Endothelial cell of umbilical vein (primary cell): ENCODE measurements at regions not wholly inside any gene's neighbourhood (a gene's known extent, or its start where the extent isn't known, plus 50 kb on each side); places are given as distances from the start of the nearest gene placed in this dataset.

ENCODE experiments used
- BruUV-seq: library from RNA; stranded (reverse); fragments of 400-500 nt; replicated peaks from 2 replicates; lab custom pipeline; 2021; lab: Mats Ljungman, UMichigan
- CTCF ChIA-PET: fragments of 300-600, 350-600 bp; sonication (Branson Sonifier 250); formaldehyde crosslinking; loops from one replicate; lab custom pipeline; 2021; ENCODE audit warnings: antibody characterized with exemption, inconsistent platforms; lab: Charles Lee
- POLR2A ChIA-PET: fragments of 300-600, 350-600 bp; sonication (Branson Sonifier 250); formaldehyde crosslinking; loops from one replicate; lab custom pipeline; 2021; ENCODE audit warnings: antibody characterized with exemption, inconsistent platforms; lab: Charles Lee
- DNase-seq: peaks from one replicate; pipeline ENCODE4 v3.0.0-alpha.2; 2011; ENCODE audit warnings: low read depth, low spot score
- FAIRE-seq: peaks from 2 replicates; lab custom pipeline; 2011; peaks lifted over from hg19 to GRCh38; lab: Jason Lieb, UNC
- H2AFZ ChIP-seq: 2 replicates; pipeline ENCODE4 v1.6.0; 2012; ENCODE audit warnings: low read depth, low read length, control low read depth, inconsistent platforms
- H3K27ac ChIP-seq: 2 replicates; pipeline ENCODE4 v1.5.1; 2011; ENCODE audit warnings: low read depth, mild to moderate bottlenecking, control low read depth, low read length, moderate library complexity; ENCODE audit not compliant: insufficient read depth
- H3K27me3 ChIP-seq, 2 experiments: 2 replicates each; pipeline versions ENCODE4 v1.6.0 to v1.6.1; 2011; ENCODE audit warnings: low read length in 2 of 2, mixed read lengths in 1 of 2; ENCODE audit not compliant: control insufficient read depth in 2 of 2, insufficient read depth in 2 of 2
- H3K36me3 ChIP-seq, 2 experiments: 2 replicates in 1 of 2; 3 replicates in 1 of 2; pipeline ENCODE4 v1.5.1; 2011; ENCODE audit warnings: low read length in 2 of 2, mild to moderate bottlenecking in 1 of 2, moderate library complexity in 1 of 2; ENCODE audit not compliant: control insufficient read depth in 2 of 2, insufficient read depth in 2 of 2; ENCODE audit errors: extremely low read depth in 1 of 2
- H3K4me1 ChIP-seq: 3 replicates; pipeline ENCODE4 v1.5.1; 2011; ENCODE audit warnings: mild to moderate bottlenecking, low read length; ENCODE audit not compliant: control insufficient read depth, insufficient read depth; ENCODE audit errors: extremely low read depth
- H3K4me2 ChIP-seq: 2 replicates; pipeline ENCODE4 v1.6.1; 2011; ENCODE audit warnings: low read length, control low read depth, mixed read lengths; ENCODE audit not compliant: insufficient read depth
- H3K4me3 ChIP-seq, 3 experiments: fragments of 200-600 bp in 1 of 3; sonication (generic), shearing (Covaris generic) in 1 of 3; replicated peaks in 1 of 3; 2 replicates each; pipeline ENCODE4 v1.5.1; 2011 to 2016; ENCODE audit warnings: control low read depth in 3 of 3, low read length in 3 of 3, mild to moderate bottlenecking in 2 of 3, inconsistent platforms in 1 of 3, low read depth in 1 of 3, moderate library complexity in 1 of 3; ENCODE audit not compliant: insufficient read depth in 1 of 3
- H3K79me2 ChIP-seq: 2 replicates; pipeline ENCODE4 v1.6.0; 2012; ENCODE audit warnings: low read length, inconsistent platforms; ENCODE audit not compliant: control insufficient read depth, insufficient read depth
- H3K9ac ChIP-seq: replicated peaks from 2 replicates; pipeline ENCODE3; 2011; ENCODE audit warnings: low read length, control low read depth; ENCODE audit not compliant: insufficient read depth; ENCODE audit errors: extremely low read depth
- H3K9me1 ChIP-seq: replicated peaks from 3 replicates; pipeline ENCODE4 v1.6.0; 2011; ENCODE audit warnings: mild to moderate bottlenecking, low read length; ENCODE audit not compliant: control insufficient read depth, insufficient read depth; ENCODE audit errors: extremely low read depth
- H3K9me3 ChIP-seq: replicated peaks from 2 replicates; pipeline ENCODE4 v1.5.1; 2012; ENCODE audit warnings: low read length, inconsistent platforms; ENCODE audit not compliant: control insufficient read depth, insufficient read depth
- H4K20me1 ChIP-seq: replicated peaks from 2 replicates; pipeline ENCODE3; 2011; ENCODE audit warnings: mild to moderate bottlenecking, low read length; ENCODE audit not compliant: control insufficient read depth, insufficient read depth; ENCODE audit errors: extremely low read depth
- CTCF ChIP-seq, 2 donors: IDR thresholded peaks; 1 replicate in 1 of 2; 2 replicates in 1 of 2; pipeline ENCODE4 v1.5.1; 2011; ENCODE audit warnings: low read length in 2 of 2, mild to moderate bottlenecking in 2 of 2, moderate library complexity in 2 of 2, control low read depth in 1 of 2, inconsistent platforms in 1 of 2, low read depth in 1 of 2; ENCODE audit not compliant: insufficient read depth in 1 of 2; ENCODE audit errors: extremely low read depth in 1 of 2
- EZH2 ChIP-seq: IDR thresholded peaks from 2 replicates; pipeline ENCODE4 v1.6.1; 2012; ENCODE audit warnings: borderline replicate concordance, low read depth, mild to moderate bottlenecking, moderate library complexity, low read length, inconsistent platforms; ENCODE audit not compliant: severe bottlenecking
- FOS ChIP-seq: IDR thresholded peaks from 2 replicates; pipeline ENCODE4 v1.6.1; 2011; ENCODE audit warnings: mild to moderate bottlenecking, low read length, moderate library complexity, borderline replicate concordance; ENCODE audit not compliant: insufficient read depth
- GATA2 ChIP-seq: IDR thresholded peaks from 2 replicates; pipeline ENCODE4 v1.7.0; 2011; ENCODE audit warnings: low read depth, mild to moderate bottlenecking, moderate library complexity, mixed read lengths, low read length; ENCODE audit not compliant: insufficient read length, insufficient read depth
- JUN ChIP-seq: IDR thresholded peaks from 2 replicates; pipeline ENCODE4 v1.6.1; 2011; ENCODE audit warnings: borderline replicate concordance, low read depth; ENCODE audit not compliant: insufficient read length, insufficient read depth
- MAX ChIP-seq: IDR thresholded peaks from 2 replicates; pipeline ENCODE4 v1.6.1; 2011; ENCODE audit not compliant: insufficient read depth, insufficient read length
- MYC ChIP-seq: IDR thresholded peaks from one replicate; pipeline ENCODE4 v1.6.1; 2011; ENCODE audit warnings: mild to moderate bottlenecking, low read depth, low read length
- POLR2A ChIP-seq: IDR thresholded peaks from 2 replicates; pipeline ENCODE4 v1.6.1; 2012; ENCODE audit warnings: low read depth, mild to moderate bottlenecking, control low read depth, low read length
- POLR2AphosphoS5 ChIP-seq: IDR thresholded peaks from 2 replicates; pipeline ENCODE4 v1.6.1; 2012; ENCODE audit warnings: low read depth, mild to moderate bottlenecking, control low read depth, low read length, moderate library complexity; ENCODE audit not compliant: insufficient read depth
- dilution Hi-C: fragments of 300-500 bp; cut with MboI; formaldehyde crosslinking; loops from one replicate; pipeline ENCODE4 v1.15.0; 2019; ENCODE audit warnings: low sequenced_read_pairs; ENCODE audit not compliant: extremely low pct_ligation_motif_present
- intact Hi-C: fragments of 100-400 bp; cut with micrococcal nuclease; formaldehyde crosslinking; loops from one replicate; pipeline ENCODE4 v1.10.0; 2022

GRCh38 chr2:125267683-125268082, 1242.6 kb downstream of the CNTNAP5 start:
- no peak for TF ChIP-seq JUN
- no peaks in the 10 kb centered on the region for H4K20me1 ChIP-seq
- no TSS peak for BruUV-seq
- ChIA-PET POLR2A (no interaction called here), CTCF (no interaction called here)
- peaks cover 6% of the 10 kb centered on the region for H3K9me3 ChIP-seq
- no peaks in the 10 kb centered on the region for H3K79me2 ChIP-seq
- H3K27me3 ChIP-seq, result no peaks in the 10 kb centered on the region
- no peak overlapping the region for H3K9ac ChIP-seq
- H3K36me3 ChIP-seq, result no peaks in the 10 kb centered on the region
- DNase-seq, result no peak
- H3K27ac ChIP-seq, result no peak overlapping the region
- no peak overlapping the region for H3K4me3 ChIP-seq
- FAIRE-seq, result no peak
- H3K4me1 ChIP-seq, result no peaks in the 10 kb centered on the region
- H2AFZ ChIP-seq, result no peak overlapping the region
- H3K9me1 ChIP-seq, result no peaks in the 10 kb centered on the region
- no peak overlapping the region for H3K4me2 ChIP-seq
- intact Hi-C loops (no loop called here), dilution Hi-C loops (no loop called here)

GRCh38 chr2:125272651-125273050, 1247.6 kb downstream of the CNTNAP5 start:
- ChIA-PET CTCF (no interaction called here), POLR2A (no interaction called here)
- Histone ChIP-seq H2AFZ (no peak overlapping the region), H3K4me3 (no peak overlapping the region), H3K9me1 (no peaks in the 10 kb centered on the region), H3K9me3 (no peaks in the 10 kb centered on the region), H3K36me3 (no peaks in the 10 kb centered on the region), H4K20me1 (no peaks in the 10 kb centered on the region), H3K27ac (no peak overlapping the region), H3K4me1 (no peaks in the 10 kb centered on the region), H3K79me2 (no peaks in the 10 kb centered on the region), H3K9ac (no peak overlapping the region), H3K27me3 (no peaks in the 10 kb centered on the region), H3K4me2 (no peak overlapping the region)
- FAIRE-seq, result no peak
- dilution Hi-C loops, result no loop called here
- BruUV-seq, result no TSS peak
- intact Hi-C loops, result no loop called here
- no peak for TF ChIP-seq MYC
- TF ChIP-seq FOS, result no peak
- no peak for TF ChIP-seq POLR2A
- no peak for TF ChIP-seq EZH2
- TF ChIP-seq MAX, result no peak
- no peak for TF ChIP-seq GATA2
- TF ChIP-seq CTCF (IDR thresholded peaks at IDR 0.05; ENCODE audit: extremely low read depth in 1 of 2, insufficient read depth in 1 of 2, low read depth in 1 of 2, low read length in 2 of 2), result no peak
- no peak for TF ChIP-seq JUN
- no peak for TF ChIP-seq POLR2AphosphoS5
- no peak for DNase-seq
